H9 (cell line): ENCODE measurements at regions not wholly inside any gene's neighbourhood (a gene's known extent, or its start where the extent isn't known, plus 50 kb on each side); places are given as distances from the start of the nearest gene placed in this dataset.

Experiments
- DNase-seq: peaks from one replicate; pipeline ENCODE4 v3.0.0-alpha.2; 2017
- H2AFZ ChIP-seq: one replicate; pipeline ENCODE4 v1.6.1; 2013; ENCODE audit warnings: mild to moderate bottlenecking, low read length, control low read depth, moderate library complexity
- H2AK5ac ChIP-seq: 2 replicates; pipeline ENCODE4 v1.6.1; 2013; ENCODE audit warnings: low read length, control low read depth, mixed read lengths; ENCODE audit not compliant: insufficient read length
- H2BK120ac ChIP-seq: one replicate; pipeline ENCODE4 v1.6.1; 2013; ENCODE audit warnings: low read depth, mild to moderate bottlenecking, low read length, control low read depth, inconsistent platforms; ENCODE audit not compliant: poor library complexity, severe bottlenecking
- H2BK12ac ChIP-seq: 2 replicates; pipeline ENCODE4 v1.6.1; 2013; ENCODE audit warnings: low read length, control low read depth, mixed read lengths, low read depth; ENCODE audit not compliant: insufficient read length
- H2BK15ac ChIP-seq: 2 replicates; pipeline ENCODE4 v1.6.1; 2013; ENCODE audit warnings: low read depth, low read length, control low read depth
- H2BK20ac ChIP-seq: one replicate; pipeline ENCODE4 v1.6.1; 2013; ENCODE audit warnings: low read depth, mild to moderate bottlenecking, low read length, control low read depth, inconsistent platforms; ENCODE audit not compliant: poor library complexity, severe bottlenecking
- H2BK5ac ChIP-seq: 2 replicates; pipeline ENCODE4 v1.6.1; 2013; ENCODE audit warnings: low read length, control low read depth, mixed read lengths; ENCODE audit not compliant: insufficient read length
- H3K14ac ChIP-seq: 2 replicates; pipeline ENCODE4 v1.6.1; 2013; ENCODE audit warnings: low read length, control low read depth; ENCODE audit not compliant: insufficient read depth
- H3K18ac ChIP-seq: 2 replicates; pipeline ENCODE4 v1.6.1; 2013; ENCODE audit warnings: low read depth, mild to moderate bottlenecking, mixed read lengths, low read length, control low read depth; ENCODE audit not compliant: insufficient read length
- H3K23ac ChIP-seq: 2 replicates; pipeline ENCODE4 v1.6.1; 2013; ENCODE audit warnings: low read length, control low read depth, mixed read lengths, low read depth; ENCODE audit not compliant: insufficient read length
- H3K23me2 ChIP-seq: 2 replicates; pipeline ENCODE4 v1.6.1; 2013; ENCODE audit warnings: low read depth, mild to moderate bottlenecking, mixed read lengths, low read length, control low read depth; ENCODE audit not compliant: insufficient read length, poor library complexity, severe bottlenecking
- H3K27ac ChIP-seq: 2 replicates; pipeline ENCODE4 v1.5.1; 2013; ENCODE audit warnings: low read length, control low read depth, mixed read lengths, low read depth; ENCODE audit not compliant: insufficient read length
- H3K27me3 ChIP-seq: 2 replicates; pipeline ENCODE4 v1.6.1; 2013; ENCODE audit warnings: low read length, control low read depth, inconsistent platforms; ENCODE audit not compliant: insufficient read depth
- H3K4ac ChIP-seq: 2 replicates; pipeline ENCODE4 v1.6.1; 2013; ENCODE audit warnings: low read depth, mild to moderate bottlenecking, control low read depth, inconsistent platforms, low read length, moderate library complexity
- H3K4me1 ChIP-seq: 2 replicates; pipeline ENCODE4 v1.6.1; 2013; ENCODE audit warnings: low read length, control low read depth, inconsistent platforms; ENCODE audit not compliant: insufficient read depth
- H3K4me2 ChIP-seq: 2 replicates; pipeline ENCODE4 v1.6.1; 2013; ENCODE audit warnings: low read length, control low read depth, mixed read lengths; ENCODE audit not compliant: insufficient read length, insufficient read depth
- H3K56ac ChIP-seq: 2 replicates; pipeline ENCODE4 v1.6.1; 2013; ENCODE audit warnings: low read depth, mild to moderate bottlenecking, mixed read lengths, low read length, control low read depth; ENCODE audit not compliant: insufficient read length
- H3K79me1 ChIP-seq: 2 replicates; pipeline ENCODE4 v1.6.1; 2013; ENCODE audit warnings: low read depth, mild to moderate bottlenecking, moderate library complexity, low read length, control low read depth, inconsistent platforms; ENCODE audit not compliant: insufficient read depth, poor library complexity, severe bottlenecking
- H3K79me2 ChIP-seq: 2 replicates; pipeline ENCODE4 v1.6.1; 2013; ENCODE audit warnings: low read length, control low read depth, inconsistent platforms; ENCODE audit not compliant: insufficient read depth
- H3K9ac ChIP-seq: 2 replicates; pipeline ENCODE4 v1.6.1; 2013; ENCODE audit warnings: low read length, control low read depth, mixed read lengths; ENCODE audit not compliant: insufficient read length; ENCODE audit errors: extremely low read depth
- H3K9me3 ChIP-seq: one replicate; pipeline ENCODE4 v1.6.1; 2013; ENCODE audit warnings: low read depth, low read length, inconsistent platforms; ENCODE audit not compliant: control insufficient read depth
- H3T11ph ChIP-seq: one replicate; pipeline ENCODE4 v1.6.1; 2013; ENCODE audit warnings: mild to moderate bottlenecking, low read length, control low read depth, inconsistent platforms
- H4K20me1 ChIP-seq: one replicate; pipeline ENCODE4 v1.6.1; 2013; ENCODE audit not compliant: control insufficient read depth, insufficient read length, insufficient read depth
- H4K5ac ChIP-seq: 2 replicates; pipeline ENCODE4 v1.6.1; 2013; ENCODE audit warnings: low read depth, mild to moderate bottlenecking, mixed read lengths, low read length, control low read depth; ENCODE audit not compliant: insufficient read length
- H4K8ac ChIP-seq: replicated peaks from 2 replicates; pipeline ENCODE4 v1.6.1; 2013; ENCODE audit warnings: low read length, control low read depth, mixed read lengths, low read depth; ENCODE audit not compliant: insufficient read length
- H4K91ac ChIP-seq: 2 replicates; pipeline ENCODE4 v1.6.1; 2013; ENCODE audit warnings: low read depth, mild to moderate bottlenecking, moderate library complexity, mixed read lengths, low read length, control low read depth; ENCODE audit not compliant: insufficient read length
- H3K27ac Mint-ChIP-seq, 3 experiments: 2 replicates in 2 of 3; 3 replicates in 1 of 3; pipeline ENCODE4 v1.8.0; 2020 to 2021; ENCODE audit warnings: mixed read lengths in 3 of 3, mild to moderate bottlenecking in 1 of 3, moderate library complexity in 1 of 3
- H3K27me3 Mint-ChIP-seq: 2 replicates; pipeline ENCODE4 v1.8.0; 2021; ENCODE audit warnings: low read depth, mild to moderate bottlenecking, moderate library complexity, mixed read lengths
- H3K36me3 Mint-ChIP-seq, 3 experiments: 2 replicates in 2 of 3; 3 replicates in 1 of 3; pipeline ENCODE4 v1.8.0; 2020 to 2021; ENCODE audit warnings: low read depth in 3 of 3, mixed read lengths in 3 of 3; ENCODE audit not compliant: insufficient read depth in 1 of 3
- H3K4me1 Mint-ChIP-seq, 2 experiments: 2 replicates each; pipeline ENCODE4 v1.8.0; 2020; ENCODE audit warnings: mixed read lengths in 2 of 2
- H3K4me3 Mint-ChIP-seq, 2 experiments: 2 replicates in 1 of 2; 3 replicates in 1 of 2; pipeline ENCODE4 v1.8.0; 2020 to 2021; ENCODE audit warnings: mild to moderate bottlenecking in 2 of 2, mixed read lengths in 2 of 2, moderate library complexity in 1 of 2
- H3K9me3 Mint-ChIP-seq, 2 experiments: 2 replicates in 1 of 2; 3 replicates in 1 of 2; pipeline ENCODE4 v1.8.0; 2020; ENCODE audit warnings: mild to moderate bottlenecking in 2 of 2, mixed read lengths in 2 of 2, moderate library complexity in 1 of 2
- CTCF ChIP-seq: fragments of 200-600 bp; sonication (generic); conservative IDR thresholded peaks from 3 replicates; pipeline ENCODE4 v1.8.0; 2021; ENCODE audit warnings: antibody characterized with exemption, mild to moderate bottlenecking
- WGBS: extraction: QIAGEN DNeasy Blood & Tissue Kit; methylation state at CpG from one replicate; pipeline ENCODE4 v1.1.7; 2013; ENCODE audit warnings: missing lambda C conversion rate, low lambda C conversion rate, mixed read lengths; ENCODE audit not compliant: insufficient read length; ENCODE audit errors: extremely low coverage; 5-methylcytosine and 5-hydroxymethylcytosine counted together

GRCh38 chr4:11847167-11847566 lies 418.5 kb upstream of the HS3ST1 start:
- H3K4me2 ChIP-seq: no peak overlapping the region
- H3K23ac ChIP-seq: no peak overlapping the region
- no peak overlapping the region for H3K4me3 Mint-ChIP-seq
- peaks cover 3% of the 10 kb centered on the region; the same call in 1 of the 2 replicates for H3K4me1 ChIP-seq
- no peak overlapping the region for H3K56ac ChIP-seq
- H3K14ac ChIP-seq: no peak overlapping the region
- H4K91ac ChIP-seq: no peak overlapping the region
- H3K23me2 ChIP-seq: no peaks in the 10 kb centered on the region
- no peak overlapping the region for H2BK12ac ChIP-seq
- no peak overlapping the region for H3K27ac ChIP-seq
- TF ChIP-seq CTCF: no peak
- H3K9ac ChIP-seq: no peak overlapping the region
- H3K27ac Mint-ChIP-seq: peak overlapping the region in 2 of 3 experiments; percentile 12 to 44; a peak in 2 of 7 replicates
- no peaks in the 10 kb centered on the region for H3K79me2 ChIP-seq
- no peak overlapping the region for H2AFZ ChIP-seq
- H3K36me3 Mint-ChIP-seq: 0 out of 7 replicates have a peak, but pooled peaks cover 0 to 5% (median 0%) of the 10 kb centered on the region in 3 experiments
- H4K8ac ChIP-seq: no peak overlapping the region
- H4K20me1 ChIP-seq: no peaks in the 10 kb centered on the region
- H3K18ac ChIP-seq: no peak overlapping the region
- no peaks in the 10 kb centered on the region for H3K9me3 ChIP-seq
- H2BK15ac ChIP-seq: no peak overlapping the region
- no peaks in the 10 kb centered on the region for H3K79me1 ChIP-seq
- H3K4ac ChIP-seq: no peak overlapping the region
- H3K4me1 Mint-ChIP-seq: peaks cover 20% of the 10 kb centered on the region in 2 experiments
- no peak overlapping the region for H3T11ph ChIP-seq
- no peak overlapping the region for H2BK120ac ChIP-seq
- H3K27me3 ChIP-seq: no peaks in the 10 kb centered on the region
- H2BK20ac ChIP-seq: no peak overlapping the region
- DNase-seq: no peak
- H2AK5ac ChIP-seq: no peak overlapping the region
- H2BK5ac ChIP-seq: no peak overlapping the region
- no CpG with 5 or more reads among the region's 4 CpGs for WGBS
- H4K5ac ChIP-seq: no peak overlapping the region
- no peaks in the 10 kb centered on the region for H3K9me3 Mint-ChIP-seq
- H3K27me3 Mint-ChIP-seq: no peaks in the 10 kb centered on the region
